ENCODE measurements at regions not wholly inside any gene's neighbourhood (a gene's known extent, or its start where the extent isn't known, plus 50 kb on each side); places are given as distances from the start of the nearest gene placed in this dataset.

GRCh38 chr4:28256295-28256694, 1395.7 kb downstream of the STIM2 start:
- Histone ChIP-seq H3K9me3 (ENCODE audit: insufficient read depth, low read depth, low read length) (no peaks in the 10 kb centered on the region), H3K9ac (ENCODE audit: low read length) (no peak overlapping the region), H3K36me3 (ENCODE audit: insufficient read depth, low read length) (no peaks in the 10 kb centered on the region), H3K4me1 (ENCODE audit: insufficient read depth, low read length) (no peaks in the 10 kb centered on the region), H3K27me3 (ENCODE audit: insufficient read depth, low read length) (no peaks in the 10 kb centered on the region), H3K4me3 (ENCODE audit: insufficient read depth, low read depth, low read length) (no peak overlapping the region), H3K27ac (ENCODE audit: low read depth, low read length) (no peak overlapping the region), H4K20me1 (ENCODE audit: insufficient read depth, low read length) (no peaks in the 10 kb centered on the region), H3K79me2 (ENCODE audit: insufficient read depth, low read length) (no peaks in the 10 kb centered on the region), H3K4me2 (ENCODE audit: low read length) (no peak overlapping the region), H2AFZ (ENCODE audit: low read depth, low read length) (no peak overlapping the region)
- Mint-ChIP-seq H3K4me3 (ENCODE audit: unreplicated experiment) (no peak overlapping the region), H3K36me3 (ENCODE audit: low read depth, unreplicated experiment) (no peaks in the 10 kb centered on the region), H3K27ac (ENCODE audit: unreplicated experiment) (no peak overlapping the region), H3K9me3 (ENCODE audit: unreplicated experiment) (peaks cover 7% of the 10 kb centered on the region), H3K4me1 (ENCODE audit: low read depth, unreplicated experiment) (peaks cover 3% of the 10 kb centered on the region), H3K27me3 (ENCODE audit: low read depth, unreplicated experiment) (no peaks in the 10 kb centered on the region)
- DNase-seq (ENCODE audit: low read depth) (no peak), FAIRE-seq (no peak)
- TF ChIP-seq EZH2 (IDR thresholded peaks at IDR 0.05; ENCODE audit: insufficient read depth, low read length) (no peak), CTCF (IDR thresholded peaks at IDR 0.05; ENCODE audit: insufficient read depth, low read depth, low read length) (no peak)

- H2AFZ ChIP-seq (ENCODE audit: low read depth, low read length) = no peak overlapping the region
- no peak for TF ChIP-seq CTCF (IDR thresholded peaks at IDR 0.05; ENCODE audit: insufficient read depth, low read depth, low read length)
- no peak for TF ChIP-seq EZH2 (IDR thresholded peaks at IDR 0.05; ENCODE audit: insufficient read depth, low read length)
- Mint-ChIP-seq H3K9me3 (ENCODE audit: unreplicated experiment) (peaks cover 7% of the 10 kb centered on the region), H3K4me3 (ENCODE audit: unreplicated experiment) (no peak overlapping the region), H3K27me3 (ENCODE audit: low read depth, unreplicated experiment) (no peaks in the 10 kb centered on the region), H3K36me3 (ENCODE audit: low read depth, unreplicated experiment) (no peaks in the 10 kb centered on the region), H3K27ac (ENCODE audit: unreplicated experiment) (no peak overlapping the region), H3K4me1 (ENCODE audit: low read depth, unreplicated experiment) (peaks cover 3% of the 10 kb centered on the region)
- H3K4me2 ChIP-seq (ENCODE audit: low read length) = no peak overlapping the region
- H3K4me3 ChIP-seq (ENCODE audit: insufficient read depth, low read depth, low read length) = no peak overlapping the region
- no peak overlapping the region for H3K27ac ChIP-seq (ENCODE audit: low read depth, low read length)
- DNase-seq (ENCODE audit: low read depth) (no peak), FAIRE-seq (no peak)
- no peaks in the 10 kb centered on the region for H3K9me3 ChIP-seq (ENCODE audit: insufficient read depth, low read depth, low read length)
- H4K20me1 ChIP-seq (ENCODE audit: insufficient read depth, low read length) = no peaks in the 10 kb centered on the region
- H3K36me3 ChIP-seq (ENCODE audit: insufficient read depth, low read length) = no peaks in the 10 kb centered on the region
- no peak overlapping the region for H3K9ac ChIP-seq (ENCODE audit: low read length)
- H3K4me1 ChIP-seq (ENCODE audit: insufficient read depth, low read length) = no peaks in the 10 kb centered on the region
- H3K27me3 ChIP-seq (ENCODE audit: insufficient read depth, low read length) = no peaks in the 10 kb centered on the region
- H3K79me2 ChIP-seq (ENCODE audit: insufficient read depth, low read length) = no peaks in the 10 kb centered on the region
These were observed 1399.3 kb downstream of the STIM2 start for GRCh38 chr4:28259951-28260350.

DNA sequence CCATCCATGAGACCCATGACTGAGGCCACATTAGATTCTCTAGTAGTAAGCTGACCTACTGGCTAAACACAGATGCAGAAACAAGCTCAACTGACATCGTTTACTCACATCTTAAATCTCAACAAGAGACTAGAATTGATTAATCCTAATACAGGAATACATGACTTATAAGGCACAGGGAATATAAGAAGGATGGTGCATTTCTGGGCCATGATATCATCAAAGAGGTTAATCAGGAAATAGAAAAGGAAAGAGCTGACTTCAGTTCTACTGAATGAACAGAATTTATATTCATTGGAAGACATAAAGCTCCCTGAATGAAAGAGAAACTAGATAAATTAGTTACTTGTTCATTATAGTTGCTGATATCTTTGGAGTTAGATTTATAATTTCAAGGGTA, 1406.5 kb downstream of the STIM2 start:
- Histone ChIP-seq H3K36me3 (ENCODE audit: insufficient read depth, low read length) (no peaks in the 10 kb centered on the region), H3K4me1 (ENCODE audit: insufficient read depth, low read length) (no peaks in the 10 kb centered on the region), H3K4me3 (ENCODE audit: insufficient read depth, low read depth, low read length) (no peak overlapping the region), H3K27ac (ENCODE audit: low read depth, low read length) (no peak overlapping the region), H3K79me2 (ENCODE audit: insufficient read depth, low read length) (no peaks in the 10 kb centered on the region), H4K20me1 (ENCODE audit: insufficient read depth, low read length) (no peaks in the 10 kb centered on the region), H3K9me3 (ENCODE audit: insufficient read depth, low read depth, low read length) (no peaks in the 10 kb centered on the region), H3K27me3 (ENCODE audit: insufficient read depth, low read length) (no peaks in the 10 kb centered on the region), H3K9ac (ENCODE audit: low read length) (no peak overlapping the region), H3K4me2 (ENCODE audit: low read length) (no peak overlapping the region), H2AFZ (ENCODE audit: low read depth, low read length) (no peak overlapping the region)
- H3K36me3 Mint-ChIP-seq (ENCODE audit: low read depth, unreplicated experiment) = no peaks in the 10 kb centered on the region
- no peaks in the 10 kb centered on the region for H3K27me3 Mint-ChIP-seq (ENCODE audit: low read depth, unreplicated experiment)
- H3K9me3 Mint-ChIP-seq (ENCODE audit: unreplicated experiment) = peaks cover 2% of the 10 kb centered on the region
- TF ChIP-seq CTCF (IDR thresholded peaks at IDR 0.05; ENCODE audit: insufficient read depth, low read depth, low read length) = no peak
- TF ChIP-seq EZH2 (IDR thresholded peaks at IDR 0.05; ENCODE audit: insufficient read depth, low read length) = no peak
- no peak overlapping the region for H3K4me3 Mint-ChIP-seq (ENCODE audit: unreplicated experiment)
- DNase-seq (ENCODE audit: low read depth) (no peak), FAIRE-seq (peak; percentile 45)
- no peak overlapping the region for H3K27ac Mint-ChIP-seq (ENCODE audit: unreplicated experiment)
- H3K4me1 Mint-ChIP-seq (ENCODE audit: low read depth, unreplicated experiment) = peaks cover 8% of the 10 kb centered on the region

Measured in astrocyte (in vitro differentiated cells and primary cell).